ENCODE measurements at regions not wholly inside any gene's neighbourhood (a gene's known extent, or its start where the extent isn't known, plus 50 kb on each side); places are given as distances from the start of the nearest gene placed in this dataset.

GRCh38 chr12:125882141-125882540 is 816.9 kb downstream of the AACS start:
- TF ChIP-seq CTCF (IDR thresholded peaks at IDR 0.05; ENCODE audit: extremely low read depth in 1 of 2, insufficient read depth in 1 of 2, low read depth in 1 of 2, low read length in 2 of 2) (no peak), POLR2AphosphoS5 (IDR thresholded peaks at IDR 0.05; ENCODE audit: insufficient read depth, low read depth, low read length) (no peak), MYC (IDR thresholded peaks at IDR 0.05; ENCODE audit: low read depth, low read length) (no peak), POLR2A (IDR thresholded peaks at IDR 0.05; ENCODE audit: low read depth, low read length) (no peak)

All from endothelial cell of umbilical vein (primary cell).